HL-60 (cell line): ENCODE measurements at regions not wholly inside any gene's neighbourhood (a gene's known extent, or its start where the extent isn't known, plus 50 kb on each side); places are given as distances from the start of the nearest gene placed in this dataset.

Source experiments
- POLR2AphosphoS5 ChIP-seq: IDR thresholded peaks from 2 replicates; pipeline ENCODE4 v1.6.1; 2012; ENCODE audit warnings: low read depth
- TF ChIP-seq, protein P1 (sequence below): IDR thresholded peaks from one replicate; pipeline ENCODE4 v1.5.1; 2011; ENCODE audit warnings: low read length, control low read depth, inconsistent platforms; ENCODE audit not compliant: insufficient read depth
- TF ChIP-seq, protein P2 (sequence below): IDR thresholded peaks from 2 replicates; pipeline ENCODE4 v1.6.1; 2012; ENCODE audit warnings: low read depth; ENCODE audit not compliant: insufficient replicate concordance

DNA sequence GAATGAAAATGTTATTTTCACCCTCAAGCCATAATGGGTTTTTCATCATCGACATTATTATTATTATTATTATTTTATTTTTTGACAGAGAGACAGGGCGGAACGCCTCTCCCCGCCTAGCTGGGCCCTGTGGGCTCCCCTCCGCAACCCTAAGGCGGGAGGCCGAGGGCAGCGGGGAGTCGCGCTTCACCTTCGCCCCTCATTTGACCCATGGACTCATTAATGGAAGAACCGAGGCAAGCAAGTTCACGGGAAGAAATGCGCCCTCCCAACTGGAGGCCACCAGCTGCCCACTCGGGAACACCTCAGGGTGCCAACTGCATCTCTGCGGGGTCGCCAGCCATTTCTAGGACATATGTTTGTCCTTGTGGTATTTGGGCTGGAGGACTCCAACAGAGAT lies 115.3 kb upstream of the KIRREL3 start:
- TF ChIP-seq, protein P1, sequence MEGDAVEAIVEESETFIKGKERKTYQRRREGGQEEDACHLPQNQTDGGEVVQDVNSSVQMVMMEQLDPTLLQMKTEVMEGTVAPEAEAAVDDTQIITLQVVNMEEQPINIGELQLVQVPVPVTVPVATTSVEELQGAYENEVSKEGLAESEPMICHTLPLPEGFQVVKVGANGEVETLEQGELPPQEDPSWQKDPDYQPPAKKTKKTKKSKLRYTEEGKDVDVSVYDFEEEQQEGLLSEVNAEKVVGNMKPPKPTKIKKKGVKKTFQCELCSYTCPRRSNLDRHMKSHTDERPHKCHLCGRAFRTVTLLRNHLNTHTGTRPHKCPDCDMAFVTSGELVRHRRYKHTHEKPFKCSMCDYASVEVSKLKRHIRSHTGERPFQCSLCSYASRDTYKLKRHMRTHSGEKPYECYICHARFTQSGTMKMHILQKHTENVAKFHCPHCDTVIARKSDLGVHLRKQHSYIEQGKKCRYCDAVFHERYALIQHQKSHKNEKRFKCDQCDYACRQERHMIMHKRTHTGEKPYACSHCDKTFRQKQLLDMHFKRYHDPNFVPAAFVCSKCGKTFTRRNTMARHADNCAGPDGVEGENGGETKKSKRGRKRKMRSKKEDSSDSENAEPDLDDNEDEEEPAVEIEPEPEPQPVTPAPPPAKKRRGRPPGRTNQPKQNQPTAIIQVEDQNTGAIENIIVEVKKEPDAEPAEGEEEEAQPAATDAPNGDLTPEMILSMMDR, result no peak
- TF ChIP-seq, protein P2, sequence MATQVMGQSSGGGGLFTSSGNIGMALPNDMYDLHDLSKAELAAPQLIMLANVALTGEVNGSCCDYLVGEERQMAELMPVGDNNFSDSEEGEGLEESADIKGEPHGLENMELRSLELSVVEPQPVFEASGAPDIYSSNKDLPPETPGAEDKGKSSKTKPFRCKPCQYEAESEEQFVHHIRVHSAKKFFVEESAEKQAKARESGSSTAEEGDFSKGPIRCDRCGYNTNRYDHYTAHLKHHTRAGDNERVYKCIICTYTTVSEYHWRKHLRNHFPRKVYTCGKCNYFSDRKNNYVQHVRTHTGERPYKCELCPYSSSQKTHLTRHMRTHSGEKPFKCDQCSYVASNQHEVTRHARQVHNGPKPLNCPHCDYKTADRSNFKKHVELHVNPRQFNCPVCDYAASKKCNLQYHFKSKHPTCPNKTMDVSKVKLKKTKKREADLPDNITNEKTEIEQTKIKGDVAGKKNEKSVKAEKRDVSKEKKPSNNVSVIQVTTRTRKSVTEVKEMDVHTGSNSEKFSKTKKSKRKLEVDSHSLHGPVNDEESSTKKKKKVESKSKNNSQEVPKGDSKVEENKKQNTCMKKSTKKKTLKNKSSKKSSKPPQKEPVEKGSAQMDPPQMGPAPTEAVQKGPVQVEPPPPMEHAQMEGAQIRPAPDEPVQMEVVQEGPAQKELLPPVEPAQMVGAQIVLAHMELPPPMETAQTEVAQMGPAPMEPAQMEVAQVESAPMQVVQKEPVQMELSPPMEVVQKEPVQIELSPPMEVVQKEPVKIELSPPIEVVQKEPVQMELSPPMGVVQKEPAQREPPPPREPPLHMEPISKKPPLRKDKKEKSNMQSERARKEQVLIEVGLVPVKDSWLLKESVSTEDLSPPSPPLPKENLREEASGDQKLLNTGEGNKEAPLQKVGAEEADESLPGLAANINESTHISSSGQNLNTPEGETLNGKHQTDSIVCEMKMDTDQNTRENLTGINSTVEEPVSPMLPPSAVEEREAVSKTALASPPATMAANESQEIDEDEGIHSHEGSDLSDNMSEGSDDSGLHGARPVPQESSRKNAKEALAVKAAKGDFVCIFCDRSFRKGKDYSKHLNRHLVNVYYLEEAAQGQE, result no peak
- no peak for TF ChIP-seq POLR2AphosphoS5
